ENCODE measurements at regions not wholly inside any gene's neighbourhood (a gene's known extent, or its start where the extent isn't known, plus 50 kb on each side); places are given as distances from the start of the nearest gene placed in this dataset.

GRCh38 chr15:61743345-61743909 lies 316.8 kb downstream of the VPS13C start:
- no peak for DNase-seq (ENCODE audit: low read depth in 2 of 3, low spot score in 2 of 3)

- DNase-seq (ENCODE audit: low read depth in 2 of 3, low spot score in 2 of 3): no peak
Observed at GRCh38 chr15:61742591-61742990, 317.7 kb downstream of the VPS13C start.

DNA sequence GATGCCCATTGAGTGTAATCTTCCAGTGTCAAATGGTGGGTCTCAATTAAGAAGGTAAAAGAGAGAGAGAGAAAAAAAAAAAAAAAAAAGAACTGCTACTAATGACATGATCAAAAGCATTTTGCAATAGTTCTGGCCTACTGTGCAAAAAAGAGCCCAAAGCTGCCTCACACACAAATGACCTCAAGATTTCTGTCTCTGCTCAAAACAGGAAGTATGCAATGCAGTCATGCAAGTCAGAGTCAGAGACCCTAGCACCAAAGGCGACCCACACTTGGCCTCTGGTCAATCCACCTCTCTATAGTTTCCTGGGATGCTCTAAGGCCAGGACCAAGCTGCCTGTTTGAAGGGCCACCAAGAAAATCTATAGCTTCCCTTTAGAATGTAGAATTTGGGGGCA lies 323.5 kb downstream of the VPS13C start:
- no peak for DNase-seq (ENCODE audit: low read depth in 2 of 3, low spot score in 2 of 3)

GRCh38 chr15:61731099-61731498 lies 329.1 kb downstream of the VPS13C start:
- no peak for DNase-seq (ENCODE audit: low read depth in 2 of 3, low spot score in 2 of 3)

GRCh38 chr15:61729646-61730045 lies 330.6 kb downstream of the VPS13C start:
- DNase-seq (ENCODE audit: low read depth in 2 of 3, low spot score in 2 of 3): no peak

GRCh38 chr15:61726166-61726565 lies 334.1 kb downstream of the VPS13C start:
- no peak for DNase-seq (ENCODE audit: low read depth in 2 of 3, low spot score in 2 of 3)

DNA sequence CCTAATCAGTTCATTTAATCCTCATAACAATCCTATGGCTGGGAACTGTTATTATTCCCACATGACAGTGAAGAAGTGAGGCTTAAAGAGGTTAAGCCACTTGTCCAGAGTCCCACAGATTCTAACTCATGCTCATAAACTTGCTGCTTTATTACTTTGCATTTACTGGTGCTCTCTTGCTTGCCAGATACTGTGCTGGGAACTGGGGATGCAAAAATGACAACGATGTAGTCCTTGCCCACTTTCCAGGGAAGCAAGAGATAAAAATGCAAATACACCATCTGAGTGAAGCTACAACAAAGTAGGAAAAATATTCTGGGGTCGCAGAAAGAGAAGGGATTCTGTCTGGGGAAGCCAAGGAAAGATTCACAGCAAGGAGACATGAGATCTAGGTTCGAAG lies 335.0 kb downstream of the VPS13C start:
- no peak for DNase-seq (ENCODE audit: low read depth in 2 of 3, low spot score in 2 of 3)

- no peak for DNase-seq (ENCODE audit: low read depth in 2 of 3, low spot score in 2 of 3)
Observed at GRCh38 chr15:61724251-61724939, 335.9 kb downstream of the VPS13C start.

GRCh38 chr15:61721418-61721817 lies 338.8 kb downstream of the VPS13C start:
- DNase-seq (ENCODE audit: low read depth in 2 of 3, low spot score in 2 of 3): no peak

GRCh38 chr15:61720197-61720704 lies 340.0 kb downstream of the VPS13C start:
- DNase-seq (ENCODE audit: low read depth in 2 of 3, low spot score in 2 of 3): no peak

GRCh38 chr15:61715082-61715481 lies 345.2 kb downstream of the VPS13C start:
- no peak for DNase-seq (ENCODE audit: low read depth in 2 of 3, low spot score in 2 of 3)

- DNase-seq (ENCODE audit: low read depth in 2 of 3, low spot score in 2 of 3): no peak
Observed at GRCh38 chr15:61712129-61712759, 348.0 kb downstream of the VPS13C start.

GRCh38 chr15:61702224-61703020 lies 357.8 kb downstream of the VPS13C start:
- DNase-seq (ENCODE audit: low read depth in 2 of 3, low spot score in 2 of 3): no peak

GRCh38 chr15:61701455-61701854 lies 358.8 kb downstream of the VPS13C start:
- no peak for DNase-seq (ENCODE audit: low read depth in 2 of 3, low spot score in 2 of 3)

DNA sequence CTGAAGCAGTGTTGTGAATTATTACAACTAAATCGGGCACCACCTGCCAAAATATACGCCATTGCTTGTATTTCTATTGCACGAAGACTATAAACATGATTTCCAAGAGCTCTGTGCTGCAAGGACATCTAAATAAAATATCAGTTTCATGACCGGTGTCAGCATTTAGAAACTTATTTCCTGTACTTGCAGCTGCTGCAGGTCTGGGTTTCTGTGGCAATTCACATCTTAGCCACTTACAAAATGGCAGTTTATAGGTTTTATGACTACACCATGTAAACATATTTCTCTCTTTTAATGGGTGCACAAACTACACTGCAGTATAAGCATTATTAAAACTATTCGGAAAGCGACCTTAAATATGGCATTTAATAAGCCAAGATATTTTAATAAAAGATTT lies 359.4 kb downstream of the VPS13C start:
- no peak for DNase-seq (ENCODE audit: low read depth in 2 of 3, low spot score in 2 of 3)

DNA sequence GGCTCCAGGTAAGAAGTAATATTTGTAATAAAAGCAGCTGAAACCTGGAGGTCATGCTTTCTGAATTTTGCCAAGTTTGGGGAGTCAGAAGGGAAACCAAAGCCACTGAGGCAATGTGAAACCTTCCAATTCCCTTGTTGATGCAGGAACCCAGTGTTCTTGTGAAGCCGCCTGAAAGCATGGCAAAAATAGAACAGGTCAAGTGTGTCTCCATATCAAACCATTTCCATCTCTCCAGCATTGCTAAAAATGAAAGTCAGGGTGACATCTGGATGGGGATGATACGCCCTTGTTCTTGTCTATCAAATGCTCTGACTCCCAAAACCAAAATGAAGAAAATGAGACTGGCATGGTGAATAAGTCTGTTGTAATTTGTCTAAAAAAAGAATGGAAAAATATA lies 362.5 kb downstream of the VPS13C start:
- no peak for DNase-seq (ENCODE audit: low read depth in 2 of 3, low spot score in 2 of 3)

- DNase-seq (ENCODE audit: low read depth in 2 of 3, low spot score in 2 of 3): no peak
Observed at GRCh38 chr15:61689067-61689466, 371.2 kb downstream of the VPS13C start.

- DNase-seq (ENCODE audit: low read depth in 2 of 3, low spot score in 2 of 3): no peak
Observed at GRCh38 chr15:61687651-61688050, 372.6 kb downstream of the VPS13C start.

GRCh38 chr15:61687124-61687523 lies 373.1 kb downstream of the VPS13C start:
- DNase-seq (ENCODE audit: low read depth in 2 of 3, low spot score in 2 of 3): no peak

DNA sequence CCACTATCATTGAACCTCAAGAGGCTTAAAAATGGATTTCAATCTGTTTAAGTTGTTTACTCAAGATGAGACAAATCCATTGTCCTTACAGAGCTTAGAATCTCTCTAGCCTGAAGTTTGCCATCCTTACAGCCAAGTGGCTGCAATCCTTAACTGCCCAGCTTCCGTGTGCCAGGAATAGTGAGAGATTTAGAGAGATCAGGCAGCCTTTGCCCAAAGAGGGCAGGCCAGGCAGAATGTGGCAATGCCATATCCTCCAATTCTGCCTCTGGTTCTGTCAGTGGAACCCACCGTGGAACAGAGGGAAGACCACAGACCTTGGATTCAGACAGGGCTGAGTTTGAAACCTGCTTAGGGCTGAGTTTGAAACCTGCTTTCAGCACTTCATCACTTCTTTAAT lies 374.3 kb downstream of the VPS13C start:
- no peak for DNase-seq (ENCODE audit: low read depth in 2 of 3, low spot score in 2 of 3)

GRCh38 chr15:61685534-61685933 lies 374.7 kb downstream of the VPS13C start:
- DNase-seq (ENCODE audit: low read depth in 2 of 3, low spot score in 2 of 3): no peak
